ENCODE measurements at regions not wholly inside any gene's neighbourhood (a gene's known extent, or its start where the extent isn't known, plus 50 kb on each side); places are given as distances from the start of the nearest gene placed in this dataset.
"Not testable (repeated sequence)": the region's sequence is repeated elsewhere in the genome, so short reads cannot be mapped to it uniquely, and the experiment has no call there.

- no peak for DNase-seq (ENCODE audit: low read depth in 3 of 3, low spot score in 2 of 3)
Measured at GRCh38 chr6:17013701-17014100, 88.1 kb upstream of the STMND1 start.

GRCh38 chr6:17012421-17013225, 89.2 kb upstream of the STMND1 start:
- no peak for DNase-seq (ENCODE audit: low read depth in 3 of 3, low spot score in 2 of 3)

- no peak for DNase-seq (ENCODE audit: low read depth in 3 of 3, low spot score in 2 of 3)
Measured at GRCh38 chr6:17011985-17012384, 89.9 kb upstream of the STMND1 start.

GRCh38 chr6:17007749-17008148, 94.1 kb upstream of the STMND1 start:
- no peak for DNase-seq (ENCODE audit: low read depth in 3 of 3, low spot score in 2 of 3)

DNA sequence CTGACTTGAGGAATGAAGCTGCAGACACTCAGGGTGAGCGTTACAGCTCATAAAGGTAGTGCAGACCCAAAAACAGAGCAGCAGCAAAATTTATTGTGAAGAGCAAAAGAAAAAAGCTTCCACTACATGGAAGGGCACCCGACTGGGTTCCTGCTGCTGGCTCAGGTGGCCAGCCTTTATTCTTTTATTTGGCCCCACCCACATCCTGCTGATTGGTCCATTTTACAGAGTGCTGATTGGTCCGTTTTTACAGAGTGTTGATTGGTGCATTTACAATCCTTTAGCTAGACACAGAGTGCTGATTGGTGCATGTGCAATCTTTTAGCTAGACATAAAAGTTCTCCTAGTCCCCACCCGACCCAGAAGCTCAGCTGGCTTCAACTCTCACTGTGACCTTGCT, 95.3 kb upstream of the STMND1 start:
- DNase-seq (ENCODE audit: low read depth in 3 of 3, low spot score in 2 of 3) = no peak

DNA sequence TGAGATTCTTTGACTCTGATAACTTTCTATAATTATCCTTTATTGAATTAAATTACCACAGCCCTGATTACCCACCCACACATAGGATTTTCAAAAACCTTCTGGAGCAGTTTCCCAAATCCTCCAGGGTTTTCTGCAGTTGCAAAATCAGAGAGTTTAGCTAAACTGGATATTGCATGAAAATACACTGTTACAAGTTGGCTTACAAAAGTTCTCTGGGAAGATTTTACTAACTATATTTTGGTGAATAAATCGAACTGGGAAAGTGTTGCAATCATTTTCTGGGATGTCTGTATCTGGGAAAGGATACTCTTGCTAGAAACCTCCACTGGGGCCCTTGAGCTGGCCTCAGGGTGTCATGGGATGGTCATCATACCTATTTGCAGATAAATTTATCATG, 97.6 kb upstream of the STMND1 start:
- DNase-seq (ENCODE audit: low read depth in 3 of 3, low spot score in 2 of 3) = no peak

DNA sequence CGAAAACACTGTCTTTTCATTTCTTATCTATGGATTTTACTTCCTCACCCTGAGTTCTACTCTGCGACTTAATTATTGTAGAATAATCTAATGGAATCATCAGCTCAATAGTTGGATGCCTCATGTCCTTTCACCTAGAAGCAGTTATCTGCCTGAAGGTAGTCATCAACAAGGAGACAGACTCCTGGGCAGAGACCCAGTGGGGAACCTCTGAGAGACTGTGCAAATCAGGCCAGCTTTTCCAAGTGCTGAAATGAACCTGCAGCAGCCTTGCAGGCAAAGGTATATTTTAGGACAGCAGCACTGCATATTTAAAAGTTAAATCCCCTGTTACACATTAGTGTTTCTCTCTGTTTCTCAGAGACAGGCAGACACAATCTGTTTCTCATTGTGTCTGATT, 99.7 kb upstream of the STMND1 start:
- no peak for DNase-seq (ENCODE audit: low read depth in 3 of 3, low spot score in 2 of 3)

DNA sequence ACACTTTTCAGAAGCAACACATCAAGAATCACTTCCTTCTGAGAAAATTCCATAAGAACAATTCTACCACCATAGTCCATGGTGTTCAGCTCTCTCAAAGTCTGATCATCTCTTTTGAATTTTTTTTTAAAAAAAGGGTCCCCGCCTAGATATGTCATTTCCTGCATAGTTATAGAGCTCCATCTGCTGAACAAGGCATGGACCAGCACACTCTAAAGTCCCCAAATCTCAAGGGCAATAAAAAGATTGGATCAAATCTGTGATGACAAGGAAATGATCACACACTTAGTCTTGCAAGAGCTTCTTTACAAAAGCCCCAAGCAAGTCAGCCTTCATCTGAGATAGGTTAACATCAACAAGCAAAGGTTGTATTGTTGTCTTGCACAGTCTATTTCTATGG, 100.7 kb upstream of the STMND1 start:
- DNase-seq (ENCODE audit: low read depth in 3 of 3, low spot score in 2 of 3) = no peak

- no peak for DNase-seq (ENCODE audit: low read depth in 3 of 3, low spot score in 2 of 3)
Measured at GRCh38 chr6:16999491-17000436, 102.1 kb upstream of the STMND1 start.

- DNase-seq (ENCODE audit: low read depth in 3 of 3, low spot score in 2 of 3) = no peak
Measured at GRCh38 chr6:16998461-16998860, 103.4 kb upstream of the STMND1 start.

GRCh38 chr6:16995511-16996250, 106.2 kb upstream of the STMND1 start:
- DNase-seq (ENCODE audit: low read depth in 3 of 3, low spot score in 2 of 3) = no peak

- no peak for DNase-seq (ENCODE audit: low read depth in 3 of 3, low spot score in 2 of 3)
Measured at GRCh38 chr6:16993396-16993795, 108.5 kb upstream of the STMND1 start.

DNA sequence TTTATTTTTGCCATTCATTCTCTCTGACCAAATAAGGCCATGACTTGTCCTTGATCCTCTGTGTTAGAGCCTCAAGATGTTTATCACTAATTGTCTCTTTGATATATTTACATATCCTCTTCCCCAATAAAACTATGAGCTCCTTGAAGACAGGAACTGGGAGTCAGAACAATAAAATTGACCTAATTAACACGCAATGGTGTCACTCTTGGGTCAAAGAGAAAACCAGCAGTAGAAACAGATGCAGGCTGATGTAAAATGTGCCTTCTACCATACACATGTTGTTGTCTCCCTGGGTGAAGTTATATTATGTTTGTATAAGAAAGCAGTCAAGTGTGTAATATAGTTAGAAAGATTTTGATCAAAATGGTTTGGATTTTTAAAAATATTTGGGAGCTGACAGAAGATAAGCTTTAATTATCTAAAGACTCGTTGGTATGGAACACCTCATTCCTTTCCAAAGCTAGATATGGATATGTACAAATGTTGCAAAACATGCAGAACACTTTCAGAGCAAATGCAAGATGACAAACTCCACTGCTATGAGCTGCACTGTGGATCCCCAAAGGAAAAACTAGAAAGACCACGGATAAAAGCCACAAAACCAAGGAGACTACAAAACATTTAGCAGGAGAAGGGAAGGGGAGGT, 109.7 kb upstream of the STMND1 start:
- DNase-seq (ENCODE audit: low read depth in 3 of 3, low spot score in 2 of 3) = no peak

- not testable (repeated sequence) for DNase-seq (ENCODE audit: low read depth in 3 of 3, low spot score in 2 of 3)
Measured at GRCh38 chr6:16989976-16990375, 111.9 kb upstream of the STMND1 start.

DNA sequence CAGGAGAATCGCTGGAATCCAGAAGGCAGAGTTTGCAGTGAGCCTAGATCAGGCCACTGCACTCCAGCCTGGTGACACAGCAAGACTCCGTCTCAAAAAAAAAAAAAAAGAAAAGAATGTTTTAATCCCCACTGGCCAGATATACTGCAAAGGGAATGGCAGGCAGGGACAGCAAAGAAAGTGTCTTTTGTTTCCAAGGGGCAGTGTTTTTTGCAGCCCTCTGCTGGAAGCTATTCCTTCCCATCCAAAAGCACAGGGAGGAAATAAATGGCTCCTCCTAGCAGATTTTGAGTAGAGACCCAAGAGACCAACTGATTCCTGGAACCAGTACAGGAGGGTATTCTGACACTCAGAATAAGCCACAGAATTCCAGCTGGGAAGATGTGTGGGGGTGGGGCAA, 112.5 kb upstream of the STMND1 start:
- DNase-seq (ENCODE audit: low read depth in 3 of 3, low spot score in 2 of 3) = no peak

- DNase-seq (ENCODE audit: low read depth in 3 of 3, low spot score in 2 of 3) = no peak
Measured at GRCh38 chr6:16987996-16988395, 113.9 kb upstream of the STMND1 start.

DNA sequence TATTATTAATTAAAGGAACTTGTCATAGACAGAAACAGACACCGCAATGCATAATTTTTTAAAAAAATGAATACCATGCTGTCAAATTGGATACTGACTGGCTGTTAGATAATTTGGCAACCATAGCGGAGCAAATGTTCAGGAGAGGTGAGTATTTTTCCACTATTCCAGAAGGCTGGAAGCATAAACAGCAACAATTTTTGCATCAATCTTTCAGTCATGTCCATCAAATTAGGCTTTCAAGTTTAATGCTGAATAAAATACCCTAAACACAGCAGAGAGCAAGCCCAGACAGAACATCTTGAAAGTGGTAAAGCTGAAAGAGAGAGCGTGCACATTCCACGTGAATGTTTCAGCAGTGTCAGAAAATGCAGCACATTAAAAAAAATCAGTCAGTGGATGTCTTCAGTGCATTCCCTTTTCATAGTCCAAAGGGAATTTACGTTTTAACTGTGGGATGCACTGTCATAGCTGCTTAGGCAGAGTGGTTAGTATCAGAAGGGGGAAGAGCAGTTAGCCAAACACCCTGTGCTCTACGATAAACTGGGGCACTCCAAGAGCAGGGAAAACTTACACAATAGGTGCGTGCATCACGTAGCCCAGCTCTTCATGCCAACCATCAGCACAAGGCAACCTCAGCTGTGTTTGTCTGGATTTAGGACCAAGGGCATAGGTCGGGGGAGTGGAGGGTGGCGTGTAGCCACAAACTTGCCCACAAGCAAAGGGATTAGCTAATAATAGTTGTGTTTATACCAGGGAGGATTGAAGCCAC, 116.2 kb upstream of the STMND1 start:
- DNase-seq (ENCODE audit: low read depth in 3 of 3, low spot score in 2 of 3) = no peak

DNA sequence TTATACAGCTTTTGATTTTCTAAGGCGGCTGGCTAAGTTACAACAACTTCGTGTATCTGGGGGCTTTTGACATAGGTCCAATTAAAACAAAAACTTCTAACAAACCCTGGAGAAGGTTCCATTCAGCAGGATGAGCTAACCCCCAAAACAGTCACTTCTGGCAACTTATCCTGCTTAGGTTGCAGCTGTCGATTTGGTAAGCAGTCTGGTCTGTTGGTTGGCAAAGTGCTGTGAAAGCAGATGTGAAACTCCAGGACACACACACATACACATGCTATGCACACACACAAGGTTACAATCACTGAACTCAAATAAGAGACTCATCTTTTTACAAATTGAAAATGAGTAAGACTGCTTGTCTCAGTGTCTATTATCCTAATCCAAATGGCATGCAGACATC, 119.0 kb upstream of the STMND1 start:
- DNase-seq (ENCODE audit: low read depth in 3 of 3, low spot score in 2 of 3) = no peak

DNA sequence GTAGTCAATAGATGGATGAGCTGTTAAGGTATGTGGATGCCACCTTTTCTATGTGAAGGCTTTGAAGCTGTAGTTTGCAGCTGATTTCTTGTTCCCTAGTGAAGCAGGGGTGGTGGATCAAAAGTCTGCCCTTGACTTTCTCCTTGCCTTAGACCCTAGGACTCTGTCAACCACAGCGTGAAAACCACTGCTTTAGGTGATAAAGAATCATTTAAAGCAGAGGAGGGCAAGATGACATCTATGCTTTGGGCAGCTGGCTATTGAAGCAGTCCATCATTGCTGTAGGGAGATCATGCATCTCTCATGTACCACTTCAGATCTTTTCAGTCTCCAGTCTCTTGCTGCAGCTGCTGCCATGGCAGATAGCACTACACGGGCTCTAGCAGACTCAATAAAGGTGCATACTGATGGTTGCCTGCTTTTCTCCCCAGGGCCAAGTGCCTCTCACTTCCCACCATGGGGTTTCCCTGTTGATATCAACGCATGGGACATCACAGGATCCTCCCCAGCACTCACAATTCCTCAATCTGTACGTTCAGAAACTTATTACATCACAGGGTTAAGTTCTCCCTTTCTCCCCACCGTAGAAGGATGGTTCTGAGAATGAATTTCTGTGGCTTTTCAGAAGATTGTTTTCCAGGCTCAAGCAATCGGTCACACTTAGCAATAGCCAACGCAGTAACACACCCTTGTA, 122.0 kb upstream of the STMND1 start:
- DNase-seq (ENCODE audit: low read depth in 3 of 3, low spot score in 2 of 3) = no peak
